ENCODE measurements at regions not wholly inside any gene's neighbourhood (a gene's known extent, or its start where the extent isn't known, plus 50 kb on each side); places are given as distances from the start of the nearest gene placed in this dataset.

- Mint-ChIP-seq H3K4me1 (peaks cover 4% of the 10 kb centered on the region; the same call in 2 of the 3 replicates), H3K27ac (no peak overlapping the region), H3K27me3 (ENCODE audit: insufficient read depth, low read depth, poor library complexity) (no peaks in the 10 kb centered on the region), H3K9me3 (peaks cover 4% of the 10 kb centered on the region; the same call in 2 of the 3 replicates), H3K36me3 (ENCODE audit: low read depth) (peaks cover 7% of the 10 kb centered on the region; the same call in 2 of the 3 replicates), H3K4me3 (no peak overlapping the region)
- Histone ChIP-seq H3K9me2 (ENCODE audit: insufficient read depth) (no peaks in the 10 kb centered on the region), H3K27me3 (ENCODE audit: insufficient read depth) (no peaks in the 10 kb centered on the region), H3K4me2 (no peak overlapping the region), H3K79me2 (replicated peaks; ENCODE audit: insufficient read depth) (no peaks in the 10 kb centered on the region), H3K4me3 (no peak overlapping the region), H2AFZ (0 out of 2 replicates have a peak overlapping the region, but pooled peaks have one; percentile 8), H4K20me1 (replicated peaks; ENCODE audit: insufficient read depth) (no peaks in the 10 kb centered on the region), H3K4me1 (ENCODE audit: insufficient read depth) (peaks cover 3% of the 10 kb centered on the region), H3K36me3 (ENCODE audit: insufficient read depth) (no peaks in the 10 kb centered on the region), H3K27ac (ENCODE audit: low read depth) (peak overlapping the region; percentile 52; the same call in 1 of the 2 replicates), H3F3A (replicated peaks; ENCODE audit: low read depth) (no peaks in the 10 kb centered on the region)
- ATAC-seq: no peak
- no peak for DNase-seq (ENCODE audit: low spot score)
- no peak for TF ChIP-seq ETS1 (IDR thresholded peaks at IDR 0.05)
- no peak for TF ChIP-seq EZH2phosphoT487 (IDR thresholded peaks at IDR 0.05; ENCODE audit: unreplicated experiment)
- TF ChIP-seq EZH2 (IDR thresholded peaks at IDR 0.05; ENCODE audit: low read depth, unreplicated experiment): no peak
- no peak for TF ChIP-seq JUNB (IDR thresholded peaks at IDR 0.05; ENCODE audit: unreplicated experiment)
- TF ChIP-seq REST (IDR thresholded peaks at IDR 0.05; ENCODE audit: unreplicated experiment): no peak
These were observed 72.1 kb upstream of the GULP1 start for GRCh38 chr2:188219541-188219940.

- no peak overlapping the region for H3K4me3 ChIP-seq
- no peaks in the 10 kb centered on the region for H3K36me3 ChIP-seq (ENCODE audit: insufficient read depth)
- H3K4me2 ChIP-seq: no peak overlapping the region
- no peak overlapping the region for H3K27ac ChIP-seq (ENCODE audit: low read depth)
- H3F3A ChIP-seq (replicated peaks; ENCODE audit: low read depth): no peaks in the 10 kb centered on the region
- H3K27me3 ChIP-seq (ENCODE audit: insufficient read depth): no peaks in the 10 kb centered on the region
- peaks cover 7% of the 10 kb centered on the region; the same call in 2 of the 3 replicates for H3K36me3 Mint-ChIP-seq (ENCODE audit: low read depth)
- H3K4me1 Mint-ChIP-seq: peaks cover 4% of the 10 kb centered on the region; the same call in 2 of the 3 replicates
- ATAC-seq (no peak), DNase-seq (ENCODE audit: low spot score) (no peak)
- H3K4me1 ChIP-seq (ENCODE audit: insufficient read depth): peaks cover 3% of the 10 kb centered on the region
- H3K9me3 Mint-ChIP-seq: peaks cover 4% of the 10 kb centered on the region; the same call in 2 of the 3 replicates
- TF ChIP-seq ZNF462 (CRISPR knock-in tag; IDR thresholded peaks at IDR 0.05) (no peak), CREB1 (CRISPR knock-in tag; IDR thresholded peaks at IDR 0.05; ENCODE audit: low read depth) (no peak), JUNB (IDR thresholded peaks at IDR 0.05; ENCODE audit: unreplicated experiment) (no peak)
- no peak overlapping the region for H2AFZ ChIP-seq
- H3K27ac Mint-ChIP-seq: no peak overlapping the region
- no peaks in the 10 kb centered on the region for H4K20me1 ChIP-seq (replicated peaks; ENCODE audit: insufficient read depth)
- H3K9me2 ChIP-seq (ENCODE audit: insufficient read depth): no peaks in the 10 kb centered on the region
- no peak overlapping the region for H3K4me3 Mint-ChIP-seq
- no peaks in the 10 kb centered on the region for H3K27me3 Mint-ChIP-seq (ENCODE audit: insufficient read depth, low read depth, poor library complexity)
- H3K79me2 ChIP-seq (replicated peaks; ENCODE audit: insufficient read depth): no peaks in the 10 kb centered on the region
These were observed 71.1 kb upstream of the GULP1 start for GRCh38 chr2:188220535-188220934.
